ENCODE measurements at regions not wholly inside any gene's neighbourhood (a gene's known extent, or its start where the extent isn't known, plus 50 kb on each side); places are given as distances from the start of the nearest gene placed in this dataset.
A peak's percentile ranks its signal among the peaks of the same experiment; 100 is the strongest.

GRCh38 chr12:20967756-20968155 lies 157.3 kb downstream of the SLCO1B3 start:
- no peak for DNase-seq

GRCh38 chr12:20969766-20970165 lies 159.3 kb downstream of the SLCO1B3 start:
- no peak for DNase-seq

GRCh38 chr12:20985399-20985798 lies 145.6 kb upstream of the SLCO1B1 start:
- no peak for DNase-seq

GRCh38 chr12:21001778-21002177 lies 129.2 kb upstream of the SLCO1B1 start:
- DNase-seq, result no peak

GRCh38 chr12:21025656-21026055 lies 105.3 kb upstream of the SLCO1B1 start:
- DNase-seq, result no peak

- no peak for DNase-seq
Measured at GRCh38 chr12:21026302-21026701, 104.7 kb upstream of the SLCO1B1 start.

- no peak for DNase-seq
Measured at GRCh38 chr12:21054334-21054733, 76.7 kb upstream of the SLCO1B1 start.

GRCh38 chr12:21065845-21066244 lies 65.1 kb upstream of the SLCO1B1 start:
- DNase-seq, result peak; percentile 1

- no peak for DNase-seq
Measured at GRCh38 chr12:21073129-21073528, 57.9 kb upstream of the SLCO1B1 start.

- no peak for DNase-seq
Measured at GRCh38 chr12:21073822-21074460, 57.1 kb upstream of the SLCO1B1 start.

Data from NCI-H446 treated with DMSO at 0.1 percent for 48 hours (cell line).